Neuron (in vitro differentiated cells): ENCODE measurements at regions not wholly inside any gene's neighbourhood (a gene's known extent, or its start where the extent isn't known, plus 50 kb on each side); places are given as distances from the start of the nearest gene placed in this dataset.

Source experiments
- H2AFZ ChIP-seq: one replicate; pipeline ENCODE4 v1.6.1; 2013; ENCODE audit warnings: low read depth, mild to moderate bottlenecking, inconsistent platforms, low read length, moderate library complexity
- H3K27me3 ChIP-seq: one replicate; pipeline ENCODE4 v1.6.1; 2013; ENCODE audit warnings: low read length; ENCODE audit not compliant: insufficient read depth
- H3K36me3 ChIP-seq: one replicate; pipeline ENCODE4 v1.6.1; 2013; ENCODE audit warnings: low read length; ENCODE audit not compliant: insufficient read depth
- H3K4me1 ChIP-seq: one replicate; pipeline ENCODE4 v1.6.1; 2013; ENCODE audit warnings: low read length; ENCODE audit not compliant: insufficient read depth
- H3K4me3 ChIP-seq: 2 replicates; pipeline ENCODE4 v1.5.1; 2013; ENCODE audit warnings: mild to moderate bottlenecking, low read length, moderate library complexity
- H3K9me3 ChIP-seq: one replicate; pipeline ENCODE4 v1.6.1; 2013; ENCODE audit warnings: low read length

- Histone ChIP-seq H3K4me3 (no peak overlapping the region), H3K36me3 (no peaks in the 10 kb centered on the region), H3K27me3 (no peaks in the 10 kb centered on the region)
Observed at GRCh38 chr13:40168425-40169166, 497.8 kb downstream of the FOXO1 start.

DNA sequence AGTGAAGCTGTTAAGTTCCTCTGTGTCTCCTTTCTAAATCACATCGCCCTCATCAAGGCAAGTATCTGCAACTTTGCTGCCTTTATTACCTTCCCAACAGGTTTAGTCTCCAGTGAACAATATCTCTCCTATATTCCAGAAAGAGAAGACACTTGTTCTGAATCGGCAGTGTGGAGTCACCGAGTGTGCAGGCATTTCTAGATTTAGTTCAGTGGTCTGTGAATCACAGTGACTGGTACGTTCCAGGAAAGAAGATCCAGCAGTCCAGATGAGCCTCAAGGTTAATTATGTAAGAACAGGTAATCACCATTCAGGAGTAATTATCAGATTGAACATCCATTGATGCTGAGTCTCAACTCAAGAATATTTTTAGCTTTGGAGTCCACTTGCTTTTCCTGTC is 497.0 kb downstream of the FOXO1 start:
- peak overlapping the region; percentile 23 for H2AFZ ChIP-seq
- H3K4me1 ChIP-seq, result peaks cover 6% of the 10 kb centered on the region
- H3K9me3 ChIP-seq, result no peaks in the 10 kb centered on the region
- H3K4me3 ChIP-seq, result no peak overlapping the region
- no peaks in the 10 kb centered on the region for H3K27me3 ChIP-seq
- no peaks in the 10 kb centered on the region for H3K36me3 ChIP-seq

More at GRCh38 chr13:40168425-40169166, 497.8 kb downstream of the FOXO1 start:
- no peaks in the 10 kb centered on the region for H3K9me3 ChIP-seq
- peaks cover 6% of the 10 kb centered on the region for H3K4me1 ChIP-seq
- peak overlapping the region; percentile 23 for H2AFZ ChIP-seq

DNA sequence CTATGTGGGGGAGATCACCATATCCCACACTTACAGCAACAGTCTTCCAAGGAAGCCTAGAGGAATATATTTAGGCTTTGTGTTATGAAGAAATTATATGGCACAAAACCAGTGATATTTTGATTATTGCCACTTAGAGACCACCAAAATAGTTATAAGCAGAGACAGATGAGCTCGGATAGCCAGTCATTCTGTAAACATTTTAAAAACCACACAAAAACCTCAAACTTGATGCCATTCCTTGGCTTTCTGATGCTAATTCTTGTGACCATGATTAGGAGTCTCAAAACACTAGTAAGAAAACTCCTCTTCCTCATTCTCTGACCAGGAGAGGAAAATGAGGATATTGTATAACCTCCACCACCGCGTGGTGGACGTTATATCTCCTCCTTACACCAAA is 496.4 kb downstream of the FOXO1 start:
- Histone ChIP-seq H3K9me3 (peaks cover 2% of the 10 kb centered on the region), H3K4me1 (peaks cover 6% of the 10 kb centered on the region), H3K36me3 (no peaks in the 10 kb centered on the region), H3K4me3 (no peak overlapping the region), H3K27me3 (no peaks in the 10 kb centered on the region), H2AFZ (no peak overlapping the region)

DNA sequence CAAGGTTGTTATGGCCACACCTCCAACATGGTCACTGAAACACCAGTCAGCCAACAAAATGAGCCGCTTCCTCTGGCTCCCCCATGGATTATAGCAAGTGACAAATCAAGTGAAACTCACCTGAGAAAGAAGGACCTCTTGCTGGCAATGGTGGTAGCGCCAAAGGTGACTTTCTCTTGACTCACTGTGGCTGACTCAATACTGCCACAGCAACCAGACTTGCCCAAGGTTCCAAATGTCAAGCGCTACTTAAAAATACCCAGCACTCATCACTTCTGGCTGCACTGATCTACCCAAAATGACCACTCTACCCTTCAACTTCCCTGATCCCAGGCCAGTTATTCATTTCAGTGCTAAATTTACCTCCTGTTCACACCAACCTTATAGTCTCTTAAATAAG is 495.5 kb downstream of the FOXO1 start:
- no peaks in the 10 kb centered on the region for H3K27me3 ChIP-seq
- H3K4me3 ChIP-seq, result no peak overlapping the region
- no peaks in the 10 kb centered on the region for H3K36me3 ChIP-seq
- peaks cover 6% of the 10 kb centered on the region for H3K4me1 ChIP-seq
- no peak overlapping the region for H2AFZ ChIP-seq
- H3K9me3 ChIP-seq, result peaks cover 2% of the 10 kb centered on the region

- no peak overlapping the region for H2AFZ ChIP-seq
Observed at GRCh38 chr13:40171566-40171965, 494.9 kb downstream of the FOXO1 start.

DNA sequence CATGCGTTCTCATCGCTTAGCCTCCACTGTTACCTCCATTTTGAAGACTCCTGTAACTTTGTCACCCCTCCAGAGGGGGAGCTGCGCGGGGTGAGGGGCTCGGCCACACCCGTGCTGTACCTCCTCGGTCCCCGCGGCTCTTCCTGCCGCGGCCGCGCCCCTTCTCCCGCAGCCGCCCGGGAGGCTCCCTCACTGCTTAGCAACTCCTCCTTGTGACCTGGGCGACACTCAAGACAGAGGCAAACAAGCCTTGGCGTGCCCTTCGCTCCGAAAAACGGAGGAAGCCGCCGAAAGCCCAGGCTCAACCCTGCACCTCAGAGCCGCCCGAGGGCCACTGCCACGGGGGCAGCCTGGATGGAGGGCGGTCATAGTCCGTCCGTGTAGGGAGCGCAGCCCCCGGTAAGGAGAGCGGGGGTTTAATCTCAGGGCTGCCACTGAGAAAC is 494.3 kb downstream of the FOXO1 start:
- Histone ChIP-seq H3K27me3 (no peaks in the 10 kb centered on the region), H3K9me3 (peaks cover 2% of the 10 kb centered on the region), H3K36me3 (no peaks in the 10 kb centered on the region), H2AFZ (no peak overlapping the region), H3K4me1 (peaks cover 6% of the 10 kb centered on the region), H3K4me3 (no peak overlapping the region)

More at GRCh38 chr13:40171566-40171965, 494.9 kb downstream of the FOXO1 start:
- no peak overlapping the region for H3K4me3 ChIP-seq
- peaks cover 2% of the 10 kb centered on the region for H3K9me3 ChIP-seq
- no peaks in the 10 kb centered on the region for H3K36me3 ChIP-seq
- H3K4me1 ChIP-seq, result peaks cover 6% of the 10 kb centered on the region
- H3K27me3 ChIP-seq, result no peaks in the 10 kb centered on the region

DNA sequence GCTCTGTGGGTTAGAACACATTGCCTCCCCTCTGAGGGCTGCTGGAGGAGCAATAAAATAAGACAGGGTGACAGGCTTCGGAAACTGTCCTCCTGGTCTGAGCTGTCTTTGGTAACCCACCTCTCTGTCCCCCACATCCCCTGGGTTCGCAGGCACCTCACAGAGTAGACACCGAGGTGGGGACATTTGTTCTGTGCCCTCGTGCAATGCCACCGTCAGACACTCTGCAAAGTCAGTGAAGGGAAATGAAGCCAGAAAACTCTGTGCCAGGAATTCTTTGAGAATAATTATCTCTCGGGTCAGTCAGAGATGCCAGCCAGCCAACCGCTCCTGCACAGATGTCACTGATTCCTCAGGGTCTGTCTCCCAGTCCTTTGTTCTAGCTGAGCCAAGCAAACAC is 493.6 kb downstream of the FOXO1 start:
- no peak overlapping the region for H3K4me3 ChIP-seq
- H3K36me3 ChIP-seq, result no peaks in the 10 kb centered on the region
- H2AFZ ChIP-seq, result no peak overlapping the region

DNA sequence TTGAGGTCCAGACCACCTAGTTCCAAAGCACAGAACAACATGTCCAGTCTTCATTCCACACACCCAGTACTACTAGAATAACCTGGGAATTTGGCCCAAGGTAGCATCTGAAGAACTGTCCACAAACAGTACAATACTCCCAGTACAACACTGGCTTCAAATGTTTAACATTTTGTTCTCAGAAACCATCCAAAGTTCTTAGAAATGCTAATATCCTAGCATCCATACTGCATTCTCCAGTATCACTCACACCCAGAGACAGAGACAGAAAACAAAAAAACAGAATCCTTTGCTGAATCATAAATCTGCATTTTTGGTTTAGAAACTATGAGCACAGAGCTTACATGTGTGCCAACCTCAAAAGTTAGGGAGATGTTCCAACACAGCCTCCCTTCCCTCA is 490.8 kb downstream of the FOXO1 start:
- Histone ChIP-seq H3K27me3 (no peaks in the 10 kb centered on the region), H3K9me3 (peaks cover 2% of the 10 kb centered on the region), H3K4me3 (no peak overlapping the region), H3K36me3 (no peaks in the 10 kb centered on the region), H2AFZ (no peak overlapping the region), H3K4me1 (no peaks in the 10 kb centered on the region)

More for the DNA sequence above, 493.6 kb downstream of the FOXO1 start:
- Histone ChIP-seq H3K4me1 (peaks cover 6% of the 10 kb centered on the region), H3K9me3 (peaks cover 2% of the 10 kb centered on the region), H3K27me3 (no peaks in the 10 kb centered on the region)

DNA sequence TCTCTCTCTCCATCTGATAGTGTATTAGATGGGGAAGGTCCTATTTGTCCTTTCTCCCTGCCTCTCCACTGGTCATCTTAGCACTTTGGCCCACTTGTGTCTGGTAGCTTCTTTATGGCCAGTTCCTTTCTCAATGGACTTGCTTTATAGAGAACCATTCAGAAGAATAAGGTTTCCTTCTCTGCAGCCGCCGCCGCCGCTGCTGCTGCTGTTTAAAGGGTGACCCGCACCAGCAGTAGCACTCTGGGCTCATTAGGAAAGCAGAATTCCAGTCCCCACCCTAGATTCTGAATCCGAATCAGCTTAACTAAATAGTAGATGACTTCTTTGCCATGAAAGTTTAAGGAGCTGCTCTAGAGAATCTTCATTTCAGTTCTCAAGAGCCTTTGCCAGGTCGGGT is 490.2 kb downstream of the FOXO1 start:
- Histone ChIP-seq H3K4me1 (no peaks in the 10 kb centered on the region), H3K36me3 (no peaks in the 10 kb centered on the region), H3K4me3 (no peak overlapping the region), H3K27me3 (no peaks in the 10 kb centered on the region), H3K9me3 (peaks cover 2% of the 10 kb centered on the region), H2AFZ (no peak overlapping the region)

DNA sequence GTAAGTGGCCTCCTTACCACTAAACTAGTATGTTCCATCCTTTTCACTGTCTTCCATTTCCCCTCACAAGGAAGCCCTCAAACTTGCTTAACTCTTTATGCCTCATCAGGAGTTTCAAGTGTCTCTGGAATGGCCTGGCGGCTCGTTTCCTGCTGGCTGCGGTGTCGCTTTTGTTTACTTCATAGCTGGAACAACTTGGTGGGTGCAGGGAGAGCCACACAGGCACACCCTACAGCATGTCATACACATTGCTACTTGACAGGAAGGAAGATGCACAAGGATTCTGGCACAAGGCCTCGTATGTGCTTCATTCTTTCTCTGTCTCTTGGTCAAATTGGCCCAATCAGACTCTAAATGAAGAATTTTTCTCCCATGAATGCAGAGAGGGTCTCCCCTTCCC is 488.3 kb downstream of the FOXO1 start:
- Histone ChIP-seq H3K4me3 (no peak overlapping the region), H3K27me3 (no peaks in the 10 kb centered on the region)

GRCh38 chr13:40179445-40180281 is 486.8 kb downstream of the FOXO1 start:
- Histone ChIP-seq H3K9me3 (peaks cover under 1% of the 10 kb centered on the region), H3K27me3 (no peaks in the 10 kb centered on the region), H2AFZ (no peak overlapping the region), H3K4me1 (no peaks in the 10 kb centered on the region), H3K36me3 (no peaks in the 10 kb centered on the region), H3K4me3 (no peak overlapping the region)

More for the DNA sequence above, 488.3 kb downstream of the FOXO1 start:
- Histone ChIP-seq H3K36me3 (no peaks in the 10 kb centered on the region), H3K4me1 (no peaks in the 10 kb centered on the region), H3K9me3 (peaks cover 2% of the 10 kb centered on the region), H2AFZ (no peak overlapping the region)

- no peaks in the 10 kb centered on the region for H3K27me3 ChIP-seq
- H3K9me3 ChIP-seq, result no peaks in the 10 kb centered on the region
- no peaks in the 10 kb centered on the region for H3K4me1 ChIP-seq
- H3K36me3 ChIP-seq, result no peaks in the 10 kb centered on the region
- H3K4me3 ChIP-seq, result no peak overlapping the region
- no peak overlapping the region for H2AFZ ChIP-seq
Observed at GRCh38 chr13:40180776-40181175, 485.7 kb downstream of the FOXO1 start.

- H2AFZ ChIP-seq, result no peak overlapping the region
- no peaks in the 10 kb centered on the region for H3K9me3 ChIP-seq
- no peaks in the 10 kb centered on the region for H3K36me3 ChIP-seq
- H3K27me3 ChIP-seq, result no peaks in the 10 kb centered on the region
- H3K4me1 ChIP-seq, result no peaks in the 10 kb centered on the region
- H3K4me3 ChIP-seq, result no peak overlapping the region
Observed at GRCh38 chr13:40181203-40181845, 485.1 kb downstream of the FOXO1 start.
